Kidney (tissue), 13 donors: ENCODE measurements at regions not wholly inside any gene's neighbourhood (a gene's known extent, or its start where the extent isn't known, plus 50 kb on each side); places are given as distances from the start of the nearest gene placed in this dataset.
"Not testable (repeated sequence)": the region's sequence is repeated elsewhere in the genome, so short reads cannot be mapped to it uniquely, and the experiment has no call there.

Experiments used
- DNase-seq, 5 donors: peaks; one replicate each; pipeline ENCODE4 v3.0.0-alpha.2; 2013 to 2020
- FAIRE-seq: peaks from 2 replicates; lab custom pipeline; 2012; peaks lifted over from hg19 to GRCh38; lab: Jason Lieb, UNC
- H3K27ac ChIP-seq, 2 donors: one replicate each; pipeline ENCODE4 v1.7.0; 2013; ENCODE audit warnings: low read depth in 2 of 2, low read length in 2 of 2, inconsistent platforms in 1 of 2
- H3K27me3 ChIP-seq: one replicate; pipeline ENCODE4 v1.7.1; 2013; ENCODE audit warnings: low read length, inconsistent platforms; ENCODE audit not compliant: control insufficient read depth, insufficient read depth
- H3K36me3 ChIP-seq, 3 donors: one replicate each; pipeline versions ENCODE4 v1.7.0 to v1.7.1; 2013; ENCODE audit warnings: low read length in 3 of 3, control low read depth in 1 of 3, inconsistent platforms in 1 of 3; ENCODE audit not compliant: insufficient read depth in 3 of 3, control insufficient read depth in 2 of 3
- H3K4me1 ChIP-seq, 3 donors: one replicate each; pipeline versions ENCODE4 v1.7.0 to v1.7.1; 2013; ENCODE audit warnings: low read length in 3 of 3, inconsistent platforms in 1 of 3, low read depth in 1 of 3; ENCODE audit not compliant: control insufficient read depth in 2 of 3, insufficient read depth in 2 of 3
- H3K4me3 ChIP-seq, 3 donors: one replicate each; pipeline versions ENCODE4 v1.7.0 to v1.8.1; 2013; ENCODE audit warnings: low read length in 3 of 3, control low read depth in 1 of 3, inconsistent platforms in 1 of 3
- H3K9ac ChIP-seq, 3 donors: one replicate each; pipeline versions ENCODE4 v1.7.0 to v1.7.1; 2013; ENCODE audit warnings: low read length in 3 of 3, control low read depth in 1 of 3, inconsistent platforms in 1 of 3
- H3K9me3 ChIP-seq, 3 donors: one replicate each; pipeline versions ENCODE4 v1.7.0 to v1.7.1; 2013; ENCODE audit warnings: low read length in 3 of 3, control low read depth in 1 of 3, inconsistent platforms in 1 of 3; ENCODE audit not compliant: control insufficient read depth in 2 of 3, insufficient read depth in 1 of 3
- intact Hi-C: fragments of 100-400 bp; cut with DNase I; formaldehyde crosslinking; loops from one replicate; pipeline ENCODE4 v1.11.1; 2022
- TF ChIP-seq, protein P1 (sequence below): IDR thresholded peaks from 3 replicates; pipeline ENCODE4 v1.5.1; 2012; ENCODE audit warnings: mild to moderate bottlenecking, moderate library complexity, borderline replicate concordance; ENCODE audit not compliant: insufficient read depth; ENCODE audit errors: extremely low read depth
- donor health status: control.
- donor health status: control.
- donor health status: control.
- donor health status: control.
- donor health status: control.
- donor health status: DM: yes; HTN: yes; CAD: no.
- donor health status: Normal renal cell carcinoma (clear cell type).

DNA sequence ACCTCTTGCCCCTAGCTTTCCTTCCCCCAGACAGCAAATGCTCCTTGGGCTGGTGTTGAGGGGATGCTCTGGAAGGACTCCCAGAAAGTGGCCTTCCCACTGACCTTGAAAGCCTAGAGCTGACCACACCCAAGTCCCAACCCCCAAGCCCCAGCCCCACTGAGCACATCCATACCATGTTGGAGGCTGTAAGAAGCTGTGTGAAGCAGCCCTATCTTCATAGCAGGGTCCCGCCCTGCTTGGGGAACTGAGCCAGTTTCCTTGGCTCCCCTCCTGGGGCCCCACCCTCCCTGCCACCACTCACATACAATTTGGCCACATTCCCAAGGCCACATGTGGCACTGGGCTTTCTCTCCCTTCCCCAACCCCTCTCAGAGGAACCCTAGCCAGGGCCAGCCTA lies 72.3 kb upstream of the CACUL1 start:
- Histone ChIP-seq H3K4me3 (no peak overlapping the region), H3K4me1 (no peaks in the 10 kb centered on the region), H3K9ac (no peak overlapping the region), H3K36me3 (no peaks in the 10 kb centered on the region), H3K27me3 (no peaks in the 10 kb centered on the region), H3K27ac (no peak overlapping the region), H3K9me3 (no peaks in the 10 kb centered on the region)
- TF ChIP-seq, protein P1, sequence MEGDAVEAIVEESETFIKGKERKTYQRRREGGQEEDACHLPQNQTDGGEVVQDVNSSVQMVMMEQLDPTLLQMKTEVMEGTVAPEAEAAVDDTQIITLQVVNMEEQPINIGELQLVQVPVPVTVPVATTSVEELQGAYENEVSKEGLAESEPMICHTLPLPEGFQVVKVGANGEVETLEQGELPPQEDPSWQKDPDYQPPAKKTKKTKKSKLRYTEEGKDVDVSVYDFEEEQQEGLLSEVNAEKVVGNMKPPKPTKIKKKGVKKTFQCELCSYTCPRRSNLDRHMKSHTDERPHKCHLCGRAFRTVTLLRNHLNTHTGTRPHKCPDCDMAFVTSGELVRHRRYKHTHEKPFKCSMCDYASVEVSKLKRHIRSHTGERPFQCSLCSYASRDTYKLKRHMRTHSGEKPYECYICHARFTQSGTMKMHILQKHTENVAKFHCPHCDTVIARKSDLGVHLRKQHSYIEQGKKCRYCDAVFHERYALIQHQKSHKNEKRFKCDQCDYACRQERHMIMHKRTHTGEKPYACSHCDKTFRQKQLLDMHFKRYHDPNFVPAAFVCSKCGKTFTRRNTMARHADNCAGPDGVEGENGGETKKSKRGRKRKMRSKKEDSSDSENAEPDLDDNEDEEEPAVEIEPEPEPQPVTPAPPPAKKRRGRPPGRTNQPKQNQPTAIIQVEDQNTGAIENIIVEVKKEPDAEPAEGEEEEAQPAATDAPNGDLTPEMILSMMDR: no peak
- DNase-seq (no peak), FAIRE-seq (no peak)
- intact Hi-C loops: no loop called here

DNA sequence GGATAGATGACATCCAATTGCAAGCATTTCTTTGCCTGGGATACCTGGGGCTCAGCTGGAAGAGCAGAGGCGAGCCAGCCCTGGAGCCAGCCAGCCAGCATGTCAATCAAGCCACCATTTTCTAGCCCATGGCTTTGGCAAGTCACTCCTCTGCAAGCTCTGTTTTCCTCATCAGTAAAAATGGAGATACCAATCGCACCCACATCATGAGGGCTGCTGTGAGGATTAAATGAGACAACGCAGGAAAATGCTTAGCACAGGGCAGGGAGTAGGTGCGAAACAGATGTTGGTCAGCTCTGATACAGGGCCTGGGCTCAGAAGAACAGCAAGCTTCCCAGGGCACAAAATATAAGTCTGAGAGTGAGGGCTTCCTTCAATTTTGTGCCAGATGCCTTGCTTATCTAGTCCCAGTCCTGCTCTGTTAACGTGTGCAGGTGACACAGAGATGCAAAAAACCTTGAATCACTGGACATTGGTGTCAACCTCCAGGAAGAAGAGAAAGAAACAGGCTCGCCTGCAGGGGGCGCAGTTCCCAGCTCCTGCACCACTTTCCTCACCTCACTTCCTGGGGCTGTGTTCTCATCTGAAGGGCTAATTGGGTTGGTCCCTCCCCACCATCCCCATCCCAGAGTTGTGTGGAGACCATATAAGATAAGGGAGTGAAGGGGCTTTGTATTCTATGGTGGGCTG lies 72.8 kb upstream of the CACUL1 start:
- H3K9me3 ChIP-seq: no peaks in the 10 kb centered on the region
- H3K27ac ChIP-seq: no peak overlapping the region
- TF ChIP-seq, protein P1: no peak
- FAIRE-seq (no peak), DNase-seq (no peak)
- intact Hi-C loops: no loop called here
- H3K4me1 ChIP-seq: no peaks in the 10 kb centered on the region
- no peak overlapping the region for H3K4me3 ChIP-seq
- H3K36me3 ChIP-seq: no peaks in the 10 kb centered on the region
- no peaks in the 10 kb centered on the region for H3K27me3 ChIP-seq
- H3K9ac ChIP-seq: no peak overlapping the region

DNA sequence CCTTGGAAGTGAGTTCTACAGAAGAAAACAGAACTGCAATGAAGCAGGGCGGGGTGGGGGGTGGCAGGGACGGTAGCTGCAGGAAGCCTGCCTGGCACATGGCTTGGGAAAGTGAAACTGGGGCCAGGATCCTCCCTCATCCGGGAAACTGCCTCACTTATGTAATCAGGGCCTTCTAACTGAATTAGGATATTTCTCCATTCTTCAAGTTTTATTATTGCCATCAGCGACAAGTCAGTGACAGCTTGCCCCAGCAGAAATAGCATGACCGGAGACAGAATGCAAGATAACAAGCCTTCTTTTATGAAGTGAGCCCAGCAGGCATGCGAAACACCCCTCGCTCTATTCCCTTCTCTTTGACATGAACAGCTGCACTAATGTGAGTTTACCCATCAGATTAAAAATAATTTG lies 77.5 kb upstream of the CACUL1 start:
- Histone ChIP-seq H3K27ac (no peak overlapping the region), H3K4me1 (no peaks in the 10 kb centered on the region), H3K4me3 (no peak overlapping the region), H3K9me3 (no peaks in the 10 kb centered on the region), H3K9ac (no peak overlapping the region), H3K27me3 (no peaks in the 10 kb centered on the region), H3K36me3 (no peaks in the 10 kb centered on the region)
- FAIRE-seq (no peak), DNase-seq (peak in 2 of 5 donors; percentile 19 to 40)
- TF ChIP-seq, protein P1: no peak
- intact Hi-C loops: no loop called here

DNA sequence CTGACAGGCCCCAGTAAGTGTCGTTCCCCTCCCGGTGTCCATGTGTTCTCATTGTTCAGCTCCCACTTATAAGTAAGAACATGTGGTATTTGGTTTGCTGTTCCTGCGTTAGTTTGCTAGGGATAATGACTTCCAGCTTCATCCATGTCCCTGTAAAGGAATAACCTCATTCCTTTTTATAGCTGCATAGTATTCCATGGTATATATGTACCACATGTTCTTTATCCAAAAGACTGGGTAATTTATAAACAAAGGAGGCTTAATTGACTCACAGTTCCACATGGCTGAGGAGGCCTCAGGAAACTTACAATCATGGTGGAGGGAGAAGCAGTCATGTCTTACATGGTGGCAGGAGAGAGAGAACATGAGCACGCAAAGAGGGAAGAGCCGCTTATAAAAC lies 79.6 kb upstream of the CACUL1 start:
- intact Hi-C loops, H3K27ac ChIP-seq, H3K4me3 ChIP-seq, H3K9ac ChIP-seq, H3K4me1 ChIP-seq, FAIRE-seq, DNase-seq, H3K27me3 ChIP-seq, H3K36me3 ChIP-seq, H3K9me3 ChIP-seq: not testable (repeated sequence)
